HEK293T (cell line): ENCODE measurements at regions not wholly inside any gene's neighbourhood (a gene's known extent, or its start where the extent isn't known, plus 50 kb on each side); places are given as distances from the start of the nearest gene placed in this dataset.

Experiments used
- ARNT ChIP-seq: fragments of 450-650 bp; IDR thresholded peaks from 2 replicates; pipeline ENCODE4 v1.6.1; 2017; ENCODE audit warnings: mild to moderate bottlenecking
- BHLHE40 ChIP-seq: fragments of 450-650 bp; IDR thresholded peaks from 2 replicates; pipeline ENCODE4 v1.6.1; 2016; ENCODE audit warnings: mild to moderate bottlenecking, moderate library complexity, borderline replicate concordance
- CTBP1 ChIP-seq: fragments of 450-650 bp; IDR thresholded peaks from 2 replicates; pipeline ENCODE4 v1.6.1; 2016; ENCODE audit warnings: borderline replicate concordance
- FOXK2 ChIP-seq: fragments of 450-650 bp; IDR thresholded peaks from 2 replicates; pipeline ENCODE4 v1.6.1; 2016; ENCODE audit warnings: mild to moderate bottlenecking
- FOXM1 ChIP-seq: fragments of 450-650 bp; IDR thresholded peaks from 2 replicates; pipeline ENCODE4 v1.6.1; 2017; ENCODE audit warnings: mild to moderate bottlenecking, borderline replicate concordance
- LEF1 ChIP-seq: fragments of 450-650 bp; IDR thresholded peaks from 2 replicates; pipeline ENCODE4 v1.6.1; 2017; ENCODE audit warnings: mild to moderate bottlenecking, borderline replicate concordance
- NFRKB ChIP-seq: fragments of 450-650 bp; IDR thresholded peaks from 2 replicates; pipeline ENCODE4 v1.6.1; 2016; ENCODE audit warnings: mild to moderate bottlenecking, moderate library complexity
- PKNOX1 ChIP-seq: fragments of 450-650 bp; IDR thresholded peaks from 2 replicates; pipeline ENCODE4 v1.6.1; 2016
- SP1 ChIP-seq: fragments of 450-650 bp; IDR thresholded peaks from 2 replicates; pipeline ENCODE4 v1.6.1; 2017
- TARDBP ChIP-seq: fragments of 450-650 bp; IDR thresholded peaks from 2 replicates; pipeline ENCODE4 v1.6.1; 2016
- ZNF384 ChIP-seq: fragments of 450-650 bp; IDR thresholded peaks from 2 replicates; pipeline ENCODE4 v1.6.1; 2016

- TF ChIP-seq PKNOX1 (no peak), CTBP1 (no peak), LEF1 (no peak), ARNT (no peak), FOXK2 (no peak), ZNF384 (no peak), TARDBP (no peak), SP1 (no peak), BHLHE40 (no peak), NFRKB (no peak), FOXM1 (no peak)
These were observed 96.0 kb downstream of the MTERF1 start for GRCh38 chr7:91784469-91784868.
